ENCODE measurements at regions not wholly inside any gene's neighbourhood (a gene's known extent, or its start where the extent isn't known, plus 50 kb on each side); places are given as distances from the start of the nearest gene placed in this dataset.

GRCh38 chr6:18724056-18724455 lies 336.9 kb downstream of the RNF144B start:
- ChIA-PET SMC1A (ENCODE audit: uncharacterized antibody, unreplicated experiment) (no interaction called here), CTCF (no interaction called here), POLR2A (no interaction called here), RAD21 (ENCODE audit: unreplicated experiment) (no interaction called here)
- H3K4me1 ChIP-seq (ENCODE audit: control insufficient read depth, insufficient read depth, low read length): no peaks in the 10 kb centered on the region
- H4K20me1 ChIP-seq (ENCODE audit: control insufficient read depth, insufficient read depth): no peaks in the 10 kb centered on the region
- H3K27ac ChIP-seq (ENCODE audit: control insufficient read depth, insufficient read depth): no peak overlapping the region
- H3K9ac ChIP-seq (ENCODE audit: control insufficient read depth, insufficient read depth, low read length): no peak overlapping the region
- no peaks in the 10 kb centered on the region for H3K36me3 ChIP-seq (ENCODE audit: control insufficient read depth in 2 of 2, insufficient read depth in 2 of 2, low read length in 1 of 2)
- intact Hi-C loops (cut with micrococcal nuclease; ENCODE audit: unreplicated experiment): no loop called here
- TF ChIP-seq IRF5 (IDR thresholded peaks at IDR 0.05; ENCODE audit: borderline replicate concordance): no peak
- no peak for TF ChIP-seq ZNF24 (IDR thresholded peaks at IDR 0.05)
- TF ChIP-seq SPI1 (IDR thresholded peaks at IDR 0.05; ENCODE audit: borderline replicate concordance, insufficient read depth, low read depth, low read length): no peak
- TF ChIP-seq ETV6 (conservative IDR thresholded peaks at IDR 0.05 in 1 of 2, IDR thresholded peaks at IDR 0.05 in 1 of 2; ENCODE audit: borderline replicate concordance in 1 of 2, low read depth in 1 of 2): no peak
- no peak for TF ChIP-seq PRDM15 (CRISPR knock-in tag; IDR thresholded peaks at IDR 0.05)
- TF ChIP-seq HSF1 (IDR thresholded peaks at IDR 0.05; ENCODE audit: low read depth, low read length): no peak
- no peak for TF ChIP-seq PKNOX1 (IDR thresholded peaks at IDR 0.05)
- TF ChIP-seq CHD4 (IDR thresholded peaks at IDR 0.05): no peak
- no peak for TF ChIP-seq ZBED1 (IDR thresholded peaks at IDR 0.05; ENCODE audit: borderline replicate concordance)
- H2AFZ ChIP-seq (ENCODE audit: control insufficient read depth, low read depth, low read length): no peak overlapping the region
- no peaks in the 10 kb centered on the region for H3K27me3 ChIP-seq (replicated peaks in 1 of 2; ENCODE audit: control insufficient read depth in 2 of 2, insufficient read depth in 2 of 2, low read length in 1 of 2)
- H3K4me3 ChIP-seq: no peak overlapping the region
- no peaks in the 10 kb centered on the region for H3K9me3 ChIP-seq (replicated peaks; ENCODE audit: control insufficient read depth, insufficient read depth, low read length)
- H3K79me2 ChIP-seq (ENCODE audit: control insufficient read depth, insufficient read depth, low read length): no peaks in the 10 kb centered on the region
- in situ Hi-C loops (cut with MboI): no loop called here
- DNase-seq (ENCODE audit: low read depth, low spot score) (no peak), ATAC-seq (no peak), FAIRE-seq (no peak)
- no TSS peak for BruUV-seq (replicated peaks)
- H3K4me2 ChIP-seq (ENCODE audit: control insufficient read depth, insufficient read depth): no peak overlapping the region
- 29% methylated on average over 3 of the region's 3 CpGs for WGBS (ENCODE audit: insufficient coverage, insufficient replicate concordance, low lambda C conversion rate, missing lambda C conversion rate)

Data from GM12878 (cell line).